NB4 (cell line): ENCODE measurements at regions not wholly inside any gene's neighbourhood (a gene's known extent, or its start where the extent isn't known, plus 50 kb on each side); places are given as distances from the start of the nearest gene placed in this dataset.

Experiments
- DNase-seq: peaks from one replicate; pipeline ENCODE4 v3.0.0; 2010; ENCODE audit warnings: low read depth
- H3K4me3 ChIP-seq: one replicate; pipeline ENCODE4 v1.5.1; 2011; ENCODE audit warnings: mild to moderate bottlenecking, low read depth, low read length, moderate library complexity
- MYC ChIP-seq: IDR thresholded peaks from 2 replicates; pipeline ENCODE4 v1.6.1; 2011; ENCODE audit warnings: low read depth, low read length
- POLR2A ChIP-seq: IDR thresholded peaks from 2 replicates; pipeline ENCODE4 v1.6.1; 2011; ENCODE audit warnings: mild to moderate bottlenecking; ENCODE audit not compliant: insufficient read length; ENCODE audit errors: extremely low read depth
- TF ChIP-seq, protein P1 (sequence below): IDR thresholded peaks from one replicate; pipeline ENCODE4 v1.5.1; 2012; ENCODE audit warnings: low read depth, low read length
- TF ChIP-seq, protein P2 (sequence below): IDR thresholded peaks from 2 replicates; pipeline ENCODE4 v1.6.1; 2011; ENCODE audit warnings: low read depth, low read length

DNA sequence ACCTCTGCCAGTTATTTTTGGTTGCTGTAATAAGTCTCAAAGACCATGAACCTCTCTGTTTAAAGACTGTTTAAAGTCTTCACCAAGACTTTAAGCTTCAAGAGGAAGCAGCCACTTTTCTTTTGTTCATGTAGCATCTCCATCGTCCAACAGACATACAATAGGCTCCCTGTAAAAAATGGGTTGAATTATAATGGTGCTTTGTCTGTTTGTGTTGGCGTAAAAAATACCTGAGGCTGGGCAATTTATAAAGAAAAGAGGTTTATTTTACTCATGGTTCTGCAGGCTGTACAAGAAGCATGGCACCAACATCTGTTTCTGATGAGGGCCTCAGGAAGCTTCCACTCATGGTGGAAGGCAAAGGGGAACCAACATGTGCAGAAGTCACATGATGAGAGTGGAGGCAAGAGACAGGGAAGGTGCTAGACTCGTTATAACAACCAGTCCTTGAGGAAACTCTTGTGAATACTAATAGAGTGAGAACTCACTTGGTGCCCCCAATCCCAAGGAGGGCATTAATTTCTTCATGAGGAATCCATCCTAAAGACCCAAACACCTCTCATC, 126.3 kb upstream of the RPS23 start:
- H3K4me3 ChIP-seq = no peak overlapping the region
- DNase-seq = no peak
- TF ChIP-seq, protein P1, sequence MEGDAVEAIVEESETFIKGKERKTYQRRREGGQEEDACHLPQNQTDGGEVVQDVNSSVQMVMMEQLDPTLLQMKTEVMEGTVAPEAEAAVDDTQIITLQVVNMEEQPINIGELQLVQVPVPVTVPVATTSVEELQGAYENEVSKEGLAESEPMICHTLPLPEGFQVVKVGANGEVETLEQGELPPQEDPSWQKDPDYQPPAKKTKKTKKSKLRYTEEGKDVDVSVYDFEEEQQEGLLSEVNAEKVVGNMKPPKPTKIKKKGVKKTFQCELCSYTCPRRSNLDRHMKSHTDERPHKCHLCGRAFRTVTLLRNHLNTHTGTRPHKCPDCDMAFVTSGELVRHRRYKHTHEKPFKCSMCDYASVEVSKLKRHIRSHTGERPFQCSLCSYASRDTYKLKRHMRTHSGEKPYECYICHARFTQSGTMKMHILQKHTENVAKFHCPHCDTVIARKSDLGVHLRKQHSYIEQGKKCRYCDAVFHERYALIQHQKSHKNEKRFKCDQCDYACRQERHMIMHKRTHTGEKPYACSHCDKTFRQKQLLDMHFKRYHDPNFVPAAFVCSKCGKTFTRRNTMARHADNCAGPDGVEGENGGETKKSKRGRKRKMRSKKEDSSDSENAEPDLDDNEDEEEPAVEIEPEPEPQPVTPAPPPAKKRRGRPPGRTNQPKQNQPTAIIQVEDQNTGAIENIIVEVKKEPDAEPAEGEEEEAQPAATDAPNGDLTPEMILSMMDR = no peak
- TF ChIP-seq, protein P2, sequence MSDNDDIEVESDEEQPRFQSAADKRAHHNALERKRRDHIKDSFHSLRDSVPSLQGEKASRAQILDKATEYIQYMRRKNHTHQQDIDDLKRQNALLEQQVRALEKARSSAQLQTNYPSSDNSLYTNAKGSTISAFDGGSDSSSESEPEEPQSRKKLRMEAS = no peak
- TF ChIP-seq POLR2A (no peak), MYC (no peak)

DNA sequence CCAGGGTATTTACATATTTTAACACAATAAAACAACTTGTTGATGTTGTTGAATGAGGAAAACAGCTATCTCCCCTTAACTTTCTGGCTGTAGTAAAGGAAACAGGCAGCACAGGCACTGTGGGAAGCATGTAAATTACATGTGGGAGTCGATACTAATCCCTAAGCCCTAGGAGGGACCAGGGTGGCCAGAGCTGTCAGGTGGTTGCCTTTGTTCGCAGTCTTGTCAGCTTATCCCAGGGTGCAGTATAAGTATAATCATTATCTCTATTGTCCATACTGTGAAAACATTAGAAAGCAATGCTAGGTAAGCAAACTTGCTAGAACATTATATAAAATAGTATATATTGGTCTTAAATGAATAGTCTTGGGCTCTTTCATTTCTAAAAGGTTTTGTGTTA, 125.6 kb upstream of the RPS23 start:
- TF ChIP-seq, protein P1 = no peak
- TF ChIP-seq POLR2A = no peak
- TF ChIP-seq, protein P2 = no peak
- no peak for TF ChIP-seq MYC
- no peak for DNase-seq
- H3K4me3 ChIP-seq = no peak overlapping the region

DNA sequence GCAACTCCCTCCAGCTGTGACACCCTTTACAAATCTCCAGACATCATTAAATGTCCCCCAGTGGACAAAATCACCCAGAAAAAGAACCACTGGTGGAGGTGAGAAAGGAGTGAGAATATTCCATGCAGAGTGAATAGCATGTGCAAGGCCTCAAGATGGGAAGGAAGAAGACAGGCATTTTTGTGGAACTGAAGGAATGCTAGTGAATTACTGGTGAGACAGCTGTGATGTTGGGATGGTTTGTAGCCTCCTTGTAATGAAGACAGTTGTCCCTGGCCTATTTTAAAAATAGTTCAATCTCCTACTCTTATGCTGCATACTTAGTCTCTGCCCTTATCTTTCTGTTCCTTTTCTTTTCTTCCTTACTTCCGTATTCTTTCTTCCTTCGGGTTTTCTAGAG, 124.9 kb upstream of the RPS23 start:
- no peak for DNase-seq
- no peak overlapping the region for H3K4me3 ChIP-seq
- no peak for TF ChIP-seq MYC
- TF ChIP-seq, protein P2 = no peak
- TF ChIP-seq POLR2A = no peak
- TF ChIP-seq, protein P1 = no peak

DNA sequence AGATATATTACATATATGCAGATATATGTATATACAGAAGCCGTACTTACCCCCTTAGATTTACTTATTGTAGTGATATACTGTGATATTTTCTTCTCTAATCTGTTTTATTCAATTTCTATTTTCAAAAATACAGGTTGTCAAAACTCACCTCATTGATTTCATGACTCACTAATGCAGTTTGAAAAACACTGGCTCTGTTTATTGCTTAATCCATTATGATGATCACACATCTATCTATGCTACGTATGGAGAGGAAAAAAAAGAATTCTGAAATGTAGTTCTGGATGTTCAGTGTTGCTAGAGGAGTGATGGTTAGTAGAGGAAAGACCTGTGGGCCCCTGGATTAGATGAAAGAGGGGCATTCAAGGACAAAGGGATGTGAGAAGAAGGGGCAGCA, 121.0 kb upstream of the RPS23 start:
- no peak overlapping the region for H3K4me3 ChIP-seq
- no peak for TF ChIP-seq MYC
- TF ChIP-seq, protein P1 = no peak
- TF ChIP-seq, protein P2 = no peak
- no peak for TF ChIP-seq POLR2A
- DNase-seq = no peak

DNA sequence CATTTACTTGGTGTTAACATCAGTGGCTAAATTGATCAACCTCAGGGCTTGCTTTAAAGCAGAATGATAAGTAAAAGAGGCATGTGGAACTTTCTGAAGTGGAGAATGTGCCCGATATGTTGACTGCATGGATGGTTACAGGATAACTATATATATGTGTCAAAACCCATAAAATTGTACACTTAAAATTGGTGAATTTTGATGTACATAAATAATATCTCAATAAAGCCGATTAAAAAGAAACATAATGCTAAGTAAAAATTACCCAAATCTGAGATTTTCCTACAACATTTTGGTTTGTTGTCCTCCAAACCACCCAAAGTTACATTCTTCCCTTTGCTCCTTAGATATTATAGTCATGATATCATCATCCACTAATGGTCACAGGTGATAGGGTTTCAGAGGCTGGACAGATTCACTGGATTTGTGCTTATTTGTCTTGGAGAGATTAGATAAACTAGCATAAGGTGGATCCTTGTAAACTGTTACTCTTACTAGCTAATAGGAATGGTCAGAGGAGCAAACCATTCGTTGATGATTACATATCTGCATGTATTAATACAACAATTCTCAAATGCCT, 119.7 kb upstream of the RPS23 start:
- H3K4me3 ChIP-seq = no peak overlapping the region
- TF ChIP-seq MYC = no peak
- no peak for DNase-seq

DNA sequence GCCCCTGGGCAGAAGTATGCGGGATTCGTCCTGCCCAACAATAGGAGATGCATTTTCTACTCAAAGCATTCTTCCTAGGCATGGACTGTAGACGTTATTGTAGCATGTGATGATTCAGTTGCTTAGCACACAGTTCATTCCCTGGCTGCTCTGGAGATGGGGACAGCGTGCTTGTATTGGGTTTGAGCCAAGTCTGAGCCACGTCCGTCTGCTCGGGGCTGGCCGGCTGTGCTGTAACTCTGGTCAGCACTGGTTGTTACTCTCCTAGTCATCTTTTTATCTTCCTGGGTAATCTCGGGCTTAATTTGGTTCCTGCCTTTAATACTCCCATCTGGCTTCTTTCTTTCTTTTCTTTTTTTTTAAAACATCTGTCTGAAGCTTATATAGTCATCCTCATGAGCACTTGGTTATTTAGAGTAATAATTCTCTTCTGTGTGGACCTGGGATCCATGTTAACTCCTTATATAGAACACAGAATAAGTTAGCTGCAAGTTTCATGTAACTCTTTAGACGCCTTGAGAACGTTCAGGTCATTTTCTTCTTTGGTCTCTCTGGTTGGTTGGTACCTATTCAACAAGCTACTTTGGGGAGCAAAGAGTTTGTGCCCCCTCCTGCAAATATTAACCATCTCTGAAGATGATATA, 118.8 kb upstream of the RPS23 start:
- TF ChIP-seq MYC (no peak), POLR2A (no peak)
- TF ChIP-seq, protein P1 = no peak
- TF ChIP-seq, protein P2 = no peak
- H3K4me3 ChIP-seq = no peak overlapping the region
- no peak for DNase-seq
